ENCODE measurements at regions not wholly inside any gene's neighbourhood (a gene's known extent, or its start where the extent isn't known, plus 50 kb on each side); places are given as distances from the start of the nearest gene placed in this dataset.

GRCh38 chr2:57890464-57890863 is 156.1 kb upstream of the VRK2 start:
- H3K9me3 ChIP-seq (ENCODE audit: control insufficient read depth, low read length, poor library complexity, severe bottlenecking), result no peaks in the 10 kb centered on the region
- H3K36me3 Mint-ChIP-seq (ENCODE audit: low read depth), result peaks cover 2% of the 10 kb centered on the region
- no peak overlapping the region for H3K4me3 Mint-ChIP-seq
- DNase-seq (no peak), ATAC-seq (no peak)
- peaks cover 4% of the 10 kb centered on the region for H3K4me1 Mint-ChIP-seq
- H3K27me3 Mint-ChIP-seq, result peaks cover 4% of the 10 kb centered on the region
- H3K27ac Mint-ChIP-seq, result no peak overlapping the region

DNA sequence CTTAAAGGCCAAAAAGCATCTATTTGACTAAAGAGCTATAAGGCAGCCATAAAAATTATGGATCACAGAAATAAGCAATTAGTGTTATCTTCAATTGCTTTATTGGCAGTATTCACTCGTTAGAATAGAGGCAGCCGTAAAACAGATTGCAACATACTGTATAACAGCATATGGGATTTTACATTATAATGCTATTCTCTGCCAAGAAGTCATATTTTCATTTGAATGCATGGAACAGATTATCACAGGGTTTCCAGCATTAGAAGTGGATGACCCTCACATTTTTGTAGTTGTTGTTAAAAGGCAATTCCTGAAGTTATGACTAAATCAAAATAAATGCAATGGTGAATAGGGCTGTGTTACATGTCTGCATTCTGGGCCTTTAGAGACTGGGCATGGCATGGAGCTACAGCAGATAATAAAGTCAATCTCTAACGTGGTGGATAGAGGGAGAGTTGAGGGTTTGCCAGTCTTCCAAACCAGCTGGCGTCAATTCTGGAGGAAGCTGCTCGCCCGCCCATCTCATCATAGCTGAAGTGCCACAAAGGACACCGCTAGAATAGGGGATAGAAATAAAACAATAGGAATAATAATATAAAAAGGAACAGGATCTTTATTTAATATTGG is 155.4 kb upstream of the VRK2 start:
- Mint-ChIP-seq H3K36me3 (ENCODE audit: low read depth) (peaks cover 2% of the 10 kb centered on the region), H3K27me3 (peaks cover 6% of the 10 kb centered on the region), H3K27ac (no peak overlapping the region), H3K4me3 (no peak overlapping the region), H3K4me1 (peaks cover 4% of the 10 kb centered on the region)
- no peak for DNase-seq
- no peak for ATAC-seq
- no peaks in the 10 kb centered on the region for H3K9me3 ChIP-seq (ENCODE audit: control insufficient read depth, low read length, poor library complexity, severe bottlenecking)

GRCh38 chr2:57892920-57893319 is 153.7 kb upstream of the VRK2 start:
- H3K4me3 Mint-ChIP-seq, result no peak overlapping the region
- peaks cover 12% of the 10 kb centered on the region for H3K27me3 Mint-ChIP-seq
- H3K36me3 Mint-ChIP-seq (ENCODE audit: low read depth), result peaks cover 2% of the 10 kb centered on the region
- peaks cover 4% of the 10 kb centered on the region for H3K4me1 Mint-ChIP-seq
- no peak overlapping the region for H3K27ac Mint-ChIP-seq
- no peak for ATAC-seq
- no peaks in the 10 kb centered on the region for H3K9me3 ChIP-seq (ENCODE audit: control insufficient read depth, low read length, poor library complexity, severe bottlenecking)
- DNase-seq, result no peak

- H3K27ac Mint-ChIP-seq, result no peak overlapping the region
- no peaks in the 10 kb centered on the region for H3K9me3 ChIP-seq (ENCODE audit: control insufficient read depth, low read length, poor library complexity, severe bottlenecking)
- H3K4me1 Mint-ChIP-seq, result peaks cover 2% of the 10 kb centered on the region
- no peak overlapping the region for H3K4me3 Mint-ChIP-seq
- no peak for ATAC-seq
- peaks cover 12% of the 10 kb centered on the region for H3K27me3 Mint-ChIP-seq
- peaks cover 2% of the 10 kb centered on the region for H3K36me3 Mint-ChIP-seq (ENCODE audit: low read depth)
- no peak for DNase-seq
Observed at GRCh38 chr2:57893347-57893746, 153.3 kb upstream of the VRK2 start.

DNA sequence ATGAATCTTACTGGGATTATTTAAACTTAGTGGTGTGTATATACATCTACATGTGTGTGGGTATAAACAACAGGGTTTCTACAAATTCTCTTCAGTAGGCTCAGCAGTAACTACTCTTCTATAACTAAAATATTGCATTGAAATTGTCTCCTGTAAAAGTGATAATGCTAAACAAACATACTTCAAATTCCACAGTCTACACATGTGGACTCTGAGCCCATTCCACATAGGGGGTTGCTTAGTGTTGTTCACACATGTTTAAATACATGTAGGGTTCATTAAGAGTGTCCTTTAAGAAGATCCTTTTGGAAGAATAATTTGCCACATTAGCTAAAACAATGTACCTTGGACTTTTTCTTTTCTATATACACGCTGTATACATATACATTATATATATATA is 152.8 kb upstream of the VRK2 start:
- Mint-ChIP-seq H3K27me3 (peaks cover 12% of the 10 kb centered on the region), H3K36me3 (ENCODE audit: low read depth) (peaks cover 2% of the 10 kb centered on the region)

DNA sequence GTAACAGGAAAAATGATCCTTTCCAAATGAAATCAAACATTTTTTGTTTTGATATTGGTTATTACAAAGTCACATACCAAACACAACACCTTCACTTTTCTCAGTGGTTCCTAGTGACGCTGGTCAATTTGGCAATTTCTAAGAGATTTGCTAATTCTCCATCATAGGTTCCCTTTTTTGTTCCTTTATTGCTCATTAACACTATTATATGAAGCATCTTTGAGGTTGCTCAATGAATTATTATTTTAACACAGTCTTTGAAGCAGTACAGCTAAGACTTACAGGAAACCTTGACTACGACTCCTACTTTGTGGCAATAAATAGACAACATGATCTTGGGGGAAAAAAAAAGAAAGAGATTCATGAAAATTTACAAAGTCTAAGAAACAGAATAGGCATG is 152.2 kb upstream of the VRK2 start:
- peaks cover 16% of the 10 kb centered on the region for H3K27me3 Mint-ChIP-seq
- H3K4me3 Mint-ChIP-seq, result no peak overlapping the region
- no peak for DNase-seq
- H3K9me3 ChIP-seq (ENCODE audit: control insufficient read depth, low read length, poor library complexity, severe bottlenecking), result no peaks in the 10 kb centered on the region
- ATAC-seq, result no peak
- H3K36me3 Mint-ChIP-seq (ENCODE audit: low read depth), result peaks cover 5% of the 10 kb centered on the region
- H3K27ac Mint-ChIP-seq, result no peak overlapping the region
- peaks cover 5% of the 10 kb centered on the region for H3K4me1 Mint-ChIP-seq

More for the DNA sequence above, 152.8 kb upstream of the VRK2 start:
- no peaks in the 10 kb centered on the region for H3K9me3 ChIP-seq (ENCODE audit: control insufficient read depth, low read length, poor library complexity, severe bottlenecking)
- no peak overlapping the region for H3K27ac Mint-ChIP-seq
- ATAC-seq (no peak), DNase-seq (no peak)
- H3K4me1 Mint-ChIP-seq, result peaks cover 2% of the 10 kb centered on the region
- H3K4me3 Mint-ChIP-seq, result no peak overlapping the region

DNA sequence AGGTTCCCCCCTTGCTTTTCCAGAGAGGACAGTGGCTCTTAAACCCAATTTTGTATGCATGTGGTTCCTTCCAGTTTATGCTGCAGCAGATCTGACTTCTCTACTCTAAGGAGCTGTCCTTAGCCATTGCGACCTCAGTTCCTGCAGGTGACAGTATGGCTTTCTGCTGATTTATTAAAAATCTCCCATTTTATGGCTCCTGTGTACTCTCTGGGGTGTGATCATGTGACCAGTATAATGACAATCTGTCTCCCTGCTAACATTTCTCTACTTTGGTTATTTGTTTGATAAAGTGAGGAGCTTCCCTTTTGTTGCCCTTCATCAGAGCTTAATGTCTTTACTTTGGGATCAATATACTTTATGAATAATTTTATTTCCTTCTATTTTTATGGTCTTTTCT is 148.7 kb upstream of the VRK2 start:
- H3K36me3 Mint-ChIP-seq (ENCODE audit: low read depth), result peaks cover 5% of the 10 kb centered on the region
- peaks cover 11% of the 10 kb centered on the region for H3K4me1 Mint-ChIP-seq
- no peak overlapping the region for H3K4me3 Mint-ChIP-seq
- H3K9me3 ChIP-seq (ENCODE audit: control insufficient read depth, low read length, poor library complexity, severe bottlenecking), result no peaks in the 10 kb centered on the region
- H3K27ac Mint-ChIP-seq, result no peak overlapping the region
- DNase-seq, result no peak
- peaks cover 19% of the 10 kb centered on the region for H3K27me3 Mint-ChIP-seq
- ATAC-seq, result no peak

DNA sequence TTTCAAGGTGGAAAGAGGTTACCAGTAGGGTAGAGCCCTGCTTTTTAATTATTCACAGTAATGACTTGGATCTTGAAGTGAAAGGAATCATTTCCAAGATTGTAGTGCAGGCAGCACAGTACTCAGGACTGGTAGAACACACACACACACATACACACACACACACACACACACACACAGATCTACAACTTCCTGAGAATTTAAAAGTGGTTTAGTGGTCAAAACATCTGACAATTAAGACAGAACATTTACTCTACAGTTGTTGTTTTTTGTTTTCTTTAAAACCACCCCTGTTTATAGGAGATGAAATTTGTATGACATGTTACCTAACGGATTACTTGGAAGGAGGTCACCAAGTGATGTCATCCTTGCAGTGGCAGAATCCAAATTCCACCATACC is 146.7 kb upstream of the VRK2 start:
- H3K4me3 Mint-ChIP-seq, result no peak overlapping the region
- DNase-seq, result no peak
- ATAC-seq, result no peak
- H3K27me3 Mint-ChIP-seq, result peaks cover 19% of the 10 kb centered on the region
- H3K9me3 ChIP-seq (ENCODE audit: control insufficient read depth, low read length, poor library complexity, severe bottlenecking), result no peaks in the 10 kb centered on the region
- H3K27ac Mint-ChIP-seq, result no peak overlapping the region
- H3K4me1 Mint-ChIP-seq, result peaks cover 11% of the 10 kb centered on the region
- H3K36me3 Mint-ChIP-seq (ENCODE audit: low read depth), result peaks cover 5% of the 10 kb centered on the region

- no peaks in the 10 kb centered on the region for H3K9me3 ChIP-seq (ENCODE audit: control insufficient read depth, low read length, poor library complexity, severe bottlenecking)
- H3K27ac Mint-ChIP-seq, result no peak overlapping the region
- H3K4me1 Mint-ChIP-seq, result peaks cover 13% of the 10 kb centered on the region
- H3K27me3 Mint-ChIP-seq, result peaks cover 7% of the 10 kb centered on the region
- H3K36me3 Mint-ChIP-seq (ENCODE audit: low read depth), result peaks cover 3% of the 10 kb centered on the region
- no peak for DNase-seq
- ATAC-seq, result no peak
- H3K4me3 Mint-ChIP-seq, result no peak overlapping the region
Observed at GRCh38 chr2:57902578-57902977, 144.0 kb upstream of the VRK2 start.

DNA sequence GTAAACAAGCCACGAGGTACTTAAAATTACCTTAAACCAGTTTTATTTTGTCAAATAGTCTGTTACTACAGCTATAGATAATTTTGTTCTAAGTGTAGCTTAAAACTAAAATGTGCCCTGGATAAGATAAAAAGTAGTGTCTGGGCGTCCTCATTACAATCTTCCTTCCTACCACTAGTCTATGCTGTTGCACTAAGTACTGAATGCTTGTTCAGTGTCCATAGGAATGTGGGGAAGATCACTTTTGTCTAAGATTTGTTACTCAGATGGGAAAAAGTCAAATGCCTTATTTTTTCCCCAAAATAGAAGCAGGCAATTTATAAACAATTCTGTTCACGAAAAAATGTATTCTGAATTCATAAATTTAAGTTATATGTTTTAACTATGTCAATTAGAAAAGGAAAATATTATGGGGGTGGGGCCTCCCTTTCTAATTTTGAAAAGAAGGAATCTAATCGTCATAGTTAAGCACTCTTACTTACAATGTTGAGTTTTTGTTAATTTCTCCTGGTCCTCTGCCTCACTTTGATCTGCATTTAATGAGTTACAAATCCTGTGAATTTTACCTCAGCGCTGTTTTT is 140.4 kb upstream of the VRK2 start:
- Mint-ChIP-seq H3K27me3 (no peaks in the 10 kb centered on the region), H3K36me3 (ENCODE audit: low read depth) (no peaks in the 10 kb centered on the region), H3K4me1 (peaks cover 18% of the 10 kb centered on the region), H3K27ac (no peak overlapping the region), H3K4me3 (no peak overlapping the region)
- no peaks in the 10 kb centered on the region for H3K9me3 ChIP-seq (ENCODE audit: control insufficient read depth, low read length, poor library complexity, severe bottlenecking)
- ATAC-seq (peak; percentile 67), DNase-seq (no peak)

- H3K9me3 ChIP-seq (ENCODE audit: control insufficient read depth, low read length, poor library complexity, severe bottlenecking), result no peaks in the 10 kb centered on the region
- DNase-seq, result no peak
- Mint-ChIP-seq H3K4me3 (no peak overlapping the region), H3K27me3 (no peaks in the 10 kb centered on the region), H3K4me1 (peaks cover 20% of the 10 kb centered on the region), H3K36me3 (ENCODE audit: low read depth) (no peaks in the 10 kb centered on the region), H3K27ac (peak overlapping the region; percentile 75)
- ATAC-seq, result no peak
Observed at GRCh38 chr2:57907411-57907810, 139.2 kb upstream of the VRK2 start.

- H3K9me3 ChIP-seq (ENCODE audit: control insufficient read depth, low read length, poor library complexity, severe bottlenecking), result no peaks in the 10 kb centered on the region
- Mint-ChIP-seq H3K4me1 (peaks cover 20% of the 10 kb centered on the region), H3K27ac (peak overlapping the region; percentile 75), H3K4me3 (no peak overlapping the region), H3K27me3 (no peaks in the 10 kb centered on the region), H3K36me3 (ENCODE audit: low read depth) (no peaks in the 10 kb centered on the region)
- DNase-seq, result no peak
- ATAC-seq, result peak; percentile 21
Observed at GRCh38 chr2:57908736-57909161, 137.9 kb upstream of the VRK2 start.

DNA sequence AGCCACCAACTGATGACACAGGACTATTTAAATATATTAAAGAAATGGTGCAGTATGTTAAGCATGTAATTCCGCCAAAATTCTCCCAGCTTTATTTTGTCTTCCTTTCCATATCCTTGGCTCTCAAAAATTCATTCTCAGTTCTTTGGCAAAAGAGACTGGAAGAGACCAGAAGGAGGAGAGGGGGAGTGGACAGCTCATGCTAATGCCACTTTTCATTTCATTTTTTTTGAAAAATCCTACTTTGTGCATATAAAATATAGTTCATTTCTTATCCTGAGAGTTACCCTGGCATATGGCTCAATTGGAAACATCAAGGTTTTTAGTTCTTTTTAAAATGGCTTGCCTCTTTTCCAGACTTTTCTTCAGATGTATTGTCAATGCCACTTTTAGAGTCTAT is 128.5 kb upstream of the VRK2 start:
- no peak for DNase-seq
- Mint-ChIP-seq H3K27me3 (no peaks in the 10 kb centered on the region), H3K4me1 (no peaks in the 10 kb centered on the region), H3K4me3 (no peak overlapping the region), H3K36me3 (ENCODE audit: low read depth) (no peaks in the 10 kb centered on the region), H3K27ac (no peak overlapping the region)
- no peaks in the 10 kb centered on the region for H3K9me3 ChIP-seq (ENCODE audit: control insufficient read depth, low read length, poor library complexity, severe bottlenecking)
- ATAC-seq, result no peak

- no peaks in the 10 kb centered on the region for H3K27me3 Mint-ChIP-seq
- H3K4me3 Mint-ChIP-seq, result no peak overlapping the region
- no peaks in the 10 kb centered on the region for H3K4me1 Mint-ChIP-seq
- no peak overlapping the region for H3K27ac Mint-ChIP-seq
- no peaks in the 10 kb centered on the region for H3K9me3 ChIP-seq (ENCODE audit: control insufficient read depth, low read length, poor library complexity, severe bottlenecking)
- no peaks in the 10 kb centered on the region for H3K36me3 Mint-ChIP-seq (ENCODE audit: low read depth)
- ATAC-seq (no peak), DNase-seq (no peak)
Observed at GRCh38 chr2:57920342-57920939, 126.2 kb upstream of the VRK2 start.

All from T-helper 17 cell (primary cell).